ENCODE measurements at regions not wholly inside any gene's neighbourhood (a gene's known extent, or its start where the extent isn't known, plus 50 kb on each side); places are given as distances from the start of the nearest gene placed in this dataset.
"Not testable (repeated sequence)": the region's sequence is repeated elsewhere in the genome, so short reads cannot be mapped to it uniquely, and the experiment has no call there.

GRCh38 chr18:76613053-76613754, 118.2 kb upstream of the ZNF516 start:
- TF ChIP-seq Cebpa-rat (IDR thresholded peaks at IDR 0.05): no peak
- no peaks in the 10 kb centered on the region for H4K20me1 ChIP-seq

GRCh38 chr18:76611750-76612045, 116.7 kb upstream of the ZNF516 start:
- not testable (repeated sequence) for H3K9ac ChIP-seq, H3K4me1 ChIP-seq, H3K4me3 ChIP-seq, H3K4me2 ChIP-seq, H3K27ac ChIP-seq, H4K20me1 ChIP-seq, H3K36me3 ChIP-seq, H3K9me3 ChIP-seq, H3K27me3 ChIP-seq

More at GRCh38 chr18:76613053-76613754, 118.2 kb upstream of the ZNF516 start:
- H3K27me3 ChIP-seq: no peaks in the 10 kb centered on the region
- no peak overlapping the region for H3K9ac ChIP-seq
- H3K4me3 ChIP-seq: no peak overlapping the region
- no peaks in the 10 kb centered on the region for H3K9me3 ChIP-seq
- H3K4me1 ChIP-seq: no peaks in the 10 kb centered on the region
- H3K27ac ChIP-seq: no peak overlapping the region
- no peaks in the 10 kb centered on the region for H3K36me3 ChIP-seq
- H3K4me2 ChIP-seq: no peak overlapping the region

GRCh38 chr18:76610933-76611749, 116.1 kb upstream of the ZNF516 start:
- no peaks in the 10 kb centered on the region for H3K27me3 ChIP-seq
- TF ChIP-seq Cebpa-rat (IDR thresholded peaks at IDR 0.05): no peak
- no peak overlapping the region for H3K9ac ChIP-seq
- H3K36me3 ChIP-seq: no peaks in the 10 kb centered on the region
- H3K4me1 ChIP-seq: no peaks in the 10 kb centered on the region
- no peak overlapping the region for H3K27ac ChIP-seq
- H3K9me3 ChIP-seq: no peaks in the 10 kb centered on the region
- no peak overlapping the region for H3K4me3 ChIP-seq
- H3K4me2 ChIP-seq: no peak overlapping the region
- H4K20me1 ChIP-seq: no peaks in the 10 kb centered on the region

- Histone ChIP-seq H3K9ac (no peak overlapping the region), H3K4me1 (no peaks in the 10 kb centered on the region), H3K27me3 (no peaks in the 10 kb centered on the region), H3K9me3 (no peaks in the 10 kb centered on the region), H3K27ac (no peak overlapping the region), H3K4me2 (no peak overlapping the region), H3K4me3 (no peak overlapping the region), H4K20me1 (no peaks in the 10 kb centered on the region), H3K36me3 (no peaks in the 10 kb centered on the region)
- no peak for TF ChIP-seq Cebpa-rat (IDR thresholded peaks at IDR 0.05)
Observed at GRCh38 chr18:76610012-76610411, 115.0 kb upstream of the ZNF516 start.

- H3K4me3 ChIP-seq: no peak overlapping the region
Observed at GRCh38 chr18:76605341-76605929, 110.4 kb upstream of the ZNF516 start.

DNA sequence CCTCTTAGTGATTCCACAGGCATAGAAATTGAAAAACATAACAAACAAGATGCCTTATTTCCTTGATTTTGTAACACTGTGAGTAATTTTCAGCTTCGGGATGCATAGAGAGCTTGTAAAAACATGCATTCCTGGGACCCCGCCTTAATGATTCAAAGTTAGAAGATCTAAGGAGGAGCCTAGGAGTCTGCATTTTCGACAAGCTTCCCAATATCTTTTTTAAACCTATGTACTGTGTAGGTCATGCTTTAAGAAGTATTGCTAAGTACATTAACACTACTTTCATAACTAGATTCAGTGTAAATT, 109.8 kb upstream of the ZNF516 start:
- no peaks in the 10 kb centered on the region for H3K9me3 ChIP-seq
- no peak overlapping the region for H3K4me3 ChIP-seq
- H3K9ac ChIP-seq: no peak overlapping the region
- H3K4me2 ChIP-seq: no peak overlapping the region
- H3K27ac ChIP-seq: no peak overlapping the region
- H3K4me1 ChIP-seq: no peaks in the 10 kb centered on the region
- no peaks in the 10 kb centered on the region for H3K36me3 ChIP-seq
- no peaks in the 10 kb centered on the region for H3K27me3 ChIP-seq
- TF ChIP-seq Cebpa-rat (IDR thresholded peaks at IDR 0.05): no peak
- no peaks in the 10 kb centered on the region for H4K20me1 ChIP-seq

More at GRCh38 chr18:76605341-76605929, 110.4 kb upstream of the ZNF516 start:
- H4K20me1 ChIP-seq: no peaks in the 10 kb centered on the region
- H3K27ac ChIP-seq: no peak overlapping the region
- H3K9ac ChIP-seq: no peak overlapping the region
- H3K4me2 ChIP-seq: no peak overlapping the region
- H3K27me3 ChIP-seq: no peaks in the 10 kb centered on the region
- no peak for TF ChIP-seq Cebpa-rat (IDR thresholded peaks at IDR 0.05)
- H3K9me3 ChIP-seq: no peaks in the 10 kb centered on the region
- H3K4me1 ChIP-seq: no peaks in the 10 kb centered on the region
- no peaks in the 10 kb centered on the region for H3K36me3 ChIP-seq

GRCh38 chr18:76604108-76604934, 109.3 kb upstream of the ZNF516 start:
- Histone ChIP-seq H3K9me3 (no peaks in the 10 kb centered on the region), H3K9ac (no peak overlapping the region), H3K36me3 (no peaks in the 10 kb centered on the region), H3K4me3 (no peak overlapping the region), H3K4me2 (no peak overlapping the region), H3K27ac (no peak overlapping the region), H3K27me3 (no peaks in the 10 kb centered on the region), H4K20me1 (no peaks in the 10 kb centered on the region), H3K4me1 (no peaks in the 10 kb centered on the region)
- TF ChIP-seq Cebpa-rat (IDR thresholded peaks at IDR 0.05): no peak

- Histone ChIP-seq H4K20me1 (no peaks in the 10 kb centered on the region), H3K4me2 (no peak overlapping the region), H3K4me1 (no peaks in the 10 kb centered on the region), H3K27me3 (no peaks in the 10 kb centered on the region), H3K36me3 (no peaks in the 10 kb centered on the region), H3K9me3 (no peaks in the 10 kb centered on the region), H3K27ac (no peak overlapping the region), H3K4me3 (no peak overlapping the region), H3K9ac (no peak overlapping the region)
- TF ChIP-seq Cebpa-rat (IDR thresholded peaks at IDR 0.05): no peak
Observed at GRCh38 chr18:76602191-76602590, 107.1 kb upstream of the ZNF516 start.

DNA sequence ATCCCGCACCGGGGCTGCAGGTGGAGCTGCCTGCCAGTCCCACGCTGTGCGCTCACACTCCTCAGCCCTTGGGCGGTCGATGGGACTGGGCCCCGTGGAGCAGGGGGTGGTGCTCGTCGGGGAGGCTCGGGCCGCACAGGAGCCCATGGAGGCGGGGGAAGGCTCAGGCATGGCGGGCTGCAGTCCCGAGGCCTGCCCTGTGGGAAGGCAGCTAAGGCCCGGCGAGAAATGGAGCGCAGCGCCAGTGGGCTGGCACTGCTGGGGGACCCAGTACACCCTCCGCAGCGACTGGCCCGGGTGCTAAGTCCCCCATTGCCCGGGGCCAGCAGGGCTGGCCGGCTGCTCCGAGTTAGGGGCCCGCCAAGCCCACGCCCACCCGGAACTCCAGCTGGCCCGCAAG, 105.0 kb upstream of the ZNF516 start:
- H4K20me1 ChIP-seq, H3K27me3 ChIP-seq, H3K9ac ChIP-seq, H3K36me3 ChIP-seq, H3K27ac ChIP-seq, H3K4me2 ChIP-seq, H3K4me3 ChIP-seq, H3K4me1 ChIP-seq, H3K9me3 ChIP-seq: not testable (repeated sequence)

GRCh38 chr18:76594966-76595365, 99.9 kb upstream of the ZNF516 start:
- 0 out of 2 replicates have a peak, but pooled peaks cover 4% of the 10 kb centered on the region for H3K4me1 ChIP-seq
- TF ChIP-seq Cebpa-rat (IDR thresholded peaks at IDR 0.05): no peak
- H4K20me1 ChIP-seq: no peaks in the 10 kb centered on the region
- no peaks in the 10 kb centered on the region for H3K36me3 ChIP-seq
- H3K4me3 ChIP-seq: no peak overlapping the region
- no peak overlapping the region for H3K9ac ChIP-seq
- no peak overlapping the region for H3K4me2 ChIP-seq
- H3K27ac ChIP-seq: no peak overlapping the region
- no peaks in the 10 kb centered on the region for H3K27me3 ChIP-seq
- H3K9me3 ChIP-seq: no peaks in the 10 kb centered on the region
